BJ (cell line): ENCODE measurements at regions not wholly inside any gene's neighbourhood (a gene's known extent, or its start where the extent isn't known, plus 50 kb on each side); places are given as distances from the start of the nearest gene placed in this dataset.

ENCODE experiments used
- CTCF ChIA-PET: fragments of 350-600 bp; formaldehyde crosslinking; extraction: SDS; loops from one replicate; lab custom pipeline; 2021; ENCODE audit warnings: antibody characterized with exemption, inconsistent platforms; lab: Yijun Ruan, JAX
- POLR2A ChIA-PET: fragments of 300-600 bp; sonication (Branson Sonifier 250); formaldehyde crosslinking; extraction: SDS; loops from one replicate; lab custom pipeline; 2021; ENCODE audit warnings: antibody characterized with exemption; lab: Charles Lee
- DNase-seq: peaks from one replicate; pipeline ENCODE4 v3.0.0-alpha.2; 2011; ENCODE audit warnings: low read depth
- H3K27me3 ChIP-seq: 2 replicates; pipeline ENCODE4 v1.6.0; 2011; ENCODE audit warnings: low read length; ENCODE audit not compliant: control insufficient read depth, insufficient read depth
- H3K36me3 ChIP-seq: 2 replicates; pipeline ENCODE4 v1.5.1; 2011; ENCODE audit warnings: low read length; ENCODE audit not compliant: control insufficient read depth, insufficient read depth
- H3K4me3 ChIP-seq: 2 replicates; pipeline ENCODE4 v1.5.1; 2011; ENCODE audit warnings: low read depth, mild to moderate bottlenecking, control low read depth, low read length
- CTCF ChIP-seq: IDR thresholded peaks from 2 replicates; pipeline ENCODE4 v1.5.1; 2011; ENCODE audit warnings: low read depth, mild to moderate bottlenecking, control low read depth, inconsistent platforms, low read length, moderate library complexity; ENCODE audit not compliant: insufficient read depth

- TF ChIP-seq CTCF = no peak
- no peak for DNase-seq
- POLR2A ChIA-PET = no interaction called here
- no peaks in the 10 kb centered on the region for H3K36me3 ChIP-seq
- no peak overlapping the region for H3K4me3 ChIP-seq
- CTCF ChIA-PET = interaction anchor here (1.3 kb wide), 1 partner anchor 9 kb away, joined by 4 read pairs; no protein-coding TSS in a partner anchor
- no peaks in the 10 kb centered on the region for H3K27me3 ChIP-seq
Observed at GRCh38 chr14:101328412-101329028, 232.8 kb upstream of the DIO3 start.

- CTCF ChIA-PET = no interaction called here
- no peak overlapping the region for H3K4me3 ChIP-seq
- no peak for TF ChIP-seq CTCF
- DNase-seq = no peak
- POLR2A ChIA-PET = no interaction called here
- no peaks in the 10 kb centered on the region for H3K36me3 ChIP-seq
- peaks cover 2% of the 10 kb centered on the region for H3K27me3 ChIP-seq
Observed at GRCh38 chr14:101330416-101331140, 230.7 kb upstream of the DIO3 start.

GRCh38 chr14:101331141-101331525 lies 230.2 kb upstream of the DIO3 start:
- peaks cover 2% of the 10 kb centered on the region for H3K27me3 ChIP-seq
- CTCF ChIA-PET = no interaction called here
- no peaks in the 10 kb centered on the region for H3K36me3 ChIP-seq
- no peak for DNase-seq
- no peak overlapping the region for H3K4me3 ChIP-seq
- no peak for TF ChIP-seq CTCF
- POLR2A ChIA-PET = no interaction called here

- CTCF ChIA-PET = no interaction called here
- POLR2A ChIA-PET = no interaction called here
- no peak for TF ChIP-seq CTCF
- Histone ChIP-seq H3K27me3 (peaks cover 2% of the 10 kb centered on the region), H3K36me3 (no peaks in the 10 kb centered on the region), H3K4me3 (no peak overlapping the region)
- DNase-seq = no peak
Observed at GRCh38 chr14:101331661-101332169, 229.6 kb upstream of the DIO3 start.

GRCh38 chr14:101332281-101332680 lies 229.0 kb upstream of the DIO3 start:
- CTCF ChIA-PET = no interaction called here
- no peak overlapping the region for H3K4me3 ChIP-seq
- POLR2A ChIA-PET = no interaction called here
- no peak for TF ChIP-seq CTCF
- H3K27me3 ChIP-seq = peaks cover 2% of the 10 kb centered on the region
- no peaks in the 10 kb centered on the region for H3K36me3 ChIP-seq
- no peak for DNase-seq
